DMS79 (cell line): ENCODE measurements at regions not wholly inside any gene's neighbourhood (a gene's known extent, or its start where the extent isn't known, plus 50 kb on each side); places are given as distances from the start of the nearest gene placed in this dataset.
"Not testable (repeated sequence)": the region's sequence is repeated elsewhere in the genome, so short reads cannot be mapped to it uniquely, and the experiment has no call there.

Source experiments
- DNase-seq: peaks from one replicate; lab custom pipeline; 2025; lab: John Stamatoyannopoulos, UW

- no peak for DNase-seq
Measured at GRCh38 chr10:120048391-120048790, 155.9 kb downstream of the SEC23IP start.

GRCh38 chr10:120051671-120052070, 159.1 kb downstream of the SEC23IP start:
- DNase-seq: no peak

GRCh38 chr10:120052964-120053702, 160.6 kb downstream of the SEC23IP start:
- no peak for DNase-seq

DNA sequence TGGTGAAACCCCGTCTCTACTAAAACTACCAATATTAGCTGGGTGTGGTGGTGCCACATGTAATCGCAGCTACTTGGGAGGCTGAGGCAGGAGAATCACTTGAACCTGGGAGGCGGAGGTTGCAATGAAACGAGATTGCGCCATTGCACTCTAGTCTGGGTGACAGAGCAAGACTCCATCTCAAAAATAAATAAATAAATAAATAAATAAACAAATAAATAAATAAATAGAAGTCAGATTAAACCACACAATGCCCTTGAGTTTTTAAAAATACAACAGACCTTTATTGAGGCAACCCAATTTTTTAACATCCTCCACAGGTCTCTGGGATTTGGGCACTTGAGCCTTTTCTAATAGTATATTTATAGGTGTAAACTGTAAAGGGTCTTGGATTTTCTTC, 167.3 kb downstream of the SEC23IP start:
- not testable (repeated sequence) for DNase-seq

DNA sequence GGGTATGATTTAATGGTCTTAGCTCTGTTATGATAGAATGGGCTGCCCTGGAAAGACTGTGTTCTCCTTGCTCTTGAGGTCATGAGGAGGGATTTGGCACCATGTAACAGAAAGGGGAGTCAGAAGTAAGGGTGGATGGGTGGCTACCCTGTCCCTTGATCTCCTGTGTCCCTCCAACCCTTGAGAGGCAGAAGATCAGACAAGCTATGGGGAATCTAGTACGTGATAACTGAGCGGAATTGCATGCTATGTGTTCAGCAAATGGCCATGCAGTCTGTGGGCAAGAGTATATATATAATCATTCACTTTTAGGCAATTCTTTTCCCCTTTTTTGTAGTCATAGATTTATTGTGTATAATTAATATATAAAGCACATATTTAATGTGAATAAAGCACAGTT, 174.9 kb downstream of the SEC23IP start:
- DNase-seq: no peak

- no peak for DNase-seq
Measured at GRCh38 chr10:120069700-120070099, 177.2 kb downstream of the SEC23IP start.

DNA sequence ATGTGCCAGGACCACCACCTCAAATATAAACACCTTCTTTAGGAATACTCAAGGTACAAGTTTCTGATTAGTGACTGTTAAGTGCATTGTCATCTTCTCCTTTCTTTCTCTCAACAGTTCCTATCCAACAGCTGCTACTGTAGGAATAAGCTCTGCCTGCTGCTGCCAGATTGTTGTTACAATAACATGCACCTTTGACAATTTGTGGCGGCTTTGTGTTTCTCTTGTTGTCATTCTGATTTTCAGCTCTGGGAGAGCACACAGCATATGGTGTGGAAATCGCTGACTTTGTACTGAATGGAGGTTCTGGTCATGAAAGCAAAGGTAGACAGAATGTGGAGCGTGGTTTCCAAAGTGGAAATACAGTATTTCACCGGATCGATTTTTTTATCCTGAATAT, 182.8 kb downstream of the SEC23IP start:
- no peak for DNase-seq

DNA sequence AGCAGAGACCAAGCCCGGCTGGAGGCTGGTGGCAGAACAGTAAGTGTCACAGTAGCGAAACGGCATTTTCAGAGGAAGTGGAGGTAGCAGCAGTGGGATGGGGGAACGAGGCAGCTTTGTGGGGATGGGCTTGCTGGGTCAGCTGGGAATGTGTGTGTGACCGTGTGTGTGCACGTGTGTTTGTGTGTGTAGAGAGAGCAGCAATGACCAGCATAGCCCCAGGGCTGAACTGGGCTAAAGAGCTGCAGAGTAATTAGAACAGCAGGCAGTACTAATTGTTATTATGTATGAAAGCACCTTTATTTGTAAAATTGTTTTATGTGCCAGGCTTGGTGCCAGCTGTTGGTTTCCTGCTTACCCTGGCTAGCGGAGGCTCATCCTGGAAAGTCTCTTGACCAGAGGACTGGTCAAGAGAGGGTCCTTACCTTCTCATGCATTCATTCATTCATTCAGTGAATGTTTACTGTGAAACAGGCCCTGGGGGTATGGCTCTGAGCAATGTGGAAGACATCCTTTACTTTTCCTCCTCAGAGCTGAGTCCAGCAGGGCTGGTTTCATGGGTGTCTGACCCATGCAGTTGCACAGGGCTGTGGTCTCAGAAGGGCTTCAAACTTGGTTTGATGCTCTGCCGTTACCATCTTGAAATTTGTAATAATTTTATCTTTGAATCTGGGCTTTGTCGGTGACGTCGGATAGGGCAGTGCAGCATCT, 184.6 kb downstream of the SEC23IP start:
- no peak for DNase-seq

DNA sequence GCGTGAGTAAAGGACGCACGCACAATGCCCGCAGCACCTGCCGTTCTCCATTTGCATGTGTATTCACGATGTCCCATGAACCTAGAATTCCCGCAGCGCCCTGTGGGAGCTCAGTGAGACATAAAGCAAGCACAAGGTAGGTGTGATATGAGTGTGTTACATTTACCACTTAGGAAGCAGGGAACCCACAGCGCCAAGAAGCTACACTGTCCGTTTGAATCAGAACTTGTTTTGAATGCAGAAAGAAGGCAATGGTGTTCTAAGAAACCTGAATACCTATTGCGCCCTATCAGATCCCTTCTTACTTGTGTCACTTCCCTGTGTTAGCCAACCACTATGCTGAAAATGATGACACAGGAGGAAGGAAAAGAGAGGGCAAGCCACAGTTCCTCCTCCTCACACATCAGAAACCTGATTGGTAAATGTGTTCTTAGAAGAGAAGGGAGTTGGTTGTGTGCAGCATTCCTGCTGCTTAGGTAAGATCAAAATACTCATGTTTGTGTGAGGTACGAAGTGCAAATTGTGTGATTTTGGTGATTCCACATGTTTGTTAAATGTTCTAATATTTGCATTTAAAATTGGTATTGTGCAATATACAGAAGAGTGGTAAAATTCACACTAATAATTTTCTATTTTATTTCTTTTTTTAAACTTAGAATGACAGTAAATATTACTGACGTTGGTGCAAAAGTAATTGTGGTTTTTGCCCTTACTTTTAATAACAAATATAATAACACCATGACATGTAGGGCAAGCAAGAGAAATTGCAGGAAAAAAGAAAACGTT, 185.4 kb downstream of the SEC23IP start:
- DNase-seq: peak; percentile 10

DNA sequence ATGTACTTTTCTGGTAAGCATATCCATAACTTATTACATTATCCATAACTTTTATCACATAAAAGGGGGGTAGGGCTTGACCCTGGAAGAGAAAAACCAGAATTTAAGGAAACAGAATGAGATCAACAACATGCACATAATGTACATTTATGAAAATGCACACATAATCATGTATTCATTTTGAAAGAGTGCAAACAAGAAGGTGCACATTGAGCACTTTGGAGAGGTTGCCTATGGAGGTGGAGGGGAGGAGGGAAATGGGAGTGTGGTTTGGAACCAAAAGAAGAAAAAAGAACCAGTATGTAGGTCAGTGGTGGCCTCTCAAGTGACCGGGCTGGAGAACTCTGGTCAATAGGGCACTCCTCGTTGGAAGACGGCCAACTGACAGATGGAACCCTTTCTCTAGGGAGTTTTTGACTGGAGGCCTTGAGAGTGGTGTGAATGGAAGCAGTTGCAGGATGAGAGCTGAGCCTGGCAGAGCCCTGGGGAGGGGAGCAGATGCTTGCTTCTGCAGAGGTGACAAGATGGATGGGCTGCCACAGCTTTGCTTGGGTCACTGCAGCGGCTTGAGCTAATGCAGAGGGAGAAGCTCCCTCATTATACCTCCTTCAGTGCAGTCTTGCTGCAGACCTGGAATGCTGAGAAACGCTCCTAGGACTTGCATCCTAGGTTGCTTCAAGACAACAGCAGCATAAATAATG, 192.7 kb downstream of the SEC23IP start:
- DNase-seq: no peak

DNA sequence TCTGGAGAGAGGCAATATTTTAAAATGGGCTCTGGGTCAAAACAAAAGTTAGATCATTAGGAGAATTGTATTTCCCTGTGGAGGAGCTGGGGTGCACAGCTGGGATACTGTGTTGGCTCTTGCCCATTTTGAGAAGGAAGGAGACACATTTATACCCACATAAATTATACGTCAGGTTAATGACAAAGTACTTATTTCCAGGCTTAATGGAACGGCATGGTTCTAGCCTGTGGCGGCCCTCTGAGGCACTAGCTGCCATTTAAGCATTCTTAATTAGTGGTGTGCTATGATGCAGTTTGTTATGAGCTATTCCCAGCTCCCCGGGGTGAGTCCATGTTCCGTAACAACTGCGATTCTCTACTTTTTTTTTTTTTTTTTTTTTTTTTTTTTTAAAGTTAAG, 193.5 kb downstream of the SEC23IP start:
- DNase-seq: no peak

DNA sequence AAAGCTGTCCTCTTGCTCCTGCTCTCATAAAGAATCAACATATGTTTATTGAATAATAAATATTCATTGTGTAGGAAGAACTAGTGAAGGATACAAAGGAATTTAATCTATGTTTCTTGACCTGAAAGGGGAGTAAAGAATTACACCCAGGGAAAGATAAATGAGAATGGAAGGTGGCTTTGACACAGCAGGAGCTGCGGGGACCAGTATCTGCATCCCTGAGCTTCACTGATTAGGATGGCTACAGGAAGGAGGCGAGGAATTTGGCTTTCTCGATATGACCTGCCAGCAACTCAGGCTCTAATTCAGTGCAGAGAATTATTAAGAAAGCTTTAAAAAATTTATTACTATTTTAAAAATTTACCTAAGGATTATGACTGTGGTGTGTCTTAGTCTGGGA, 194.6 kb downstream of the SEC23IP start:
- DNase-seq: no peak

GRCh38 chr10:120095875-120096274, 203.3 kb downstream of the SEC23IP start:
- no peak for DNase-seq

GRCh38 chr10:120097766-120098165, 205.2 kb downstream of the SEC23IP start:
- DNase-seq: no peak

- DNase-seq: no peak
Measured at GRCh38 chr10:120098232-120098930, 205.9 kb downstream of the SEC23IP start.

DNA sequence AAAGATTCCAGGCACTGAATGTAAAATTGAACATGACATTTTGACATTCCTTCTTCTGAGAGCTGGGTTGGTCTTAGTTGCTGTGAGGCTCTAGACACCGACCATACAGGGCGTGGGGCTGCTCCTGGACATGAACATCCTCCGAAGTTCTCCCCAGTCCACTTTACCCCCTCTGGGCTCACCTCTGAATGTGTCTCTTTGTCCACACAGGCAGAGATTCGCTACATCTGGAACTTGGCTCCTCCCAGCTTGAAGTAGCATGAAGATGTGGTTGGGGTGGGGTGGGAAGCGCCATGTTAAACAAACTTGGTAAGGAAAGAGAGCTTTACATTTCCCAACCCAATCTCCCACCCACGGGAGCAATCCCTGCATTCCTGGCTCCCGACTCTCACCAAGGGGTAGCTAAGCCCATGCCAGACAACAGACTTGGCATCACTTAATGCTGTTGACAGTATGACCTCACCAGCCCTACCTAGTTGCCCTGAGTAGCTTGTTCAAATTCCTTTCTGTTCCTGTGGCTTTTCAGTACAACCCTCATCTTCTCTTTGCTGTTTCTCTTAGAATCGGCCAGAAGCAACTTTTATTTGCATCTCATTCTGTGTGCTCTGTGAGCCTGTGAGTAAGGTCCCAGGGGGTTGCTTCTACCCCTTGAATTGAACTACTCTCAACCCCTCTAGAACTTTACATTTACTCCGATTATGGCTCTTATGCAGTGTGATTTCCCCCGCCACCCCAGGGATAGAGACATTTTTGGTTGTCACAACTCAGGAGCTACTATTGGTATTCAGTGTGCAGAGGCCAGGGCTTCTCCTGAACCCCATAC, 211.4 kb downstream of the SEC23IP start:
- no peak for DNase-seq

GRCh38 chr10:120105001-120105400, 212.5 kb downstream of the SEC23IP start:
- DNase-seq: no peak

GRCh38 chr10:120105492-120105891, 213.0 kb downstream of the SEC23IP start:
- DNase-seq: no peak

DNA sequence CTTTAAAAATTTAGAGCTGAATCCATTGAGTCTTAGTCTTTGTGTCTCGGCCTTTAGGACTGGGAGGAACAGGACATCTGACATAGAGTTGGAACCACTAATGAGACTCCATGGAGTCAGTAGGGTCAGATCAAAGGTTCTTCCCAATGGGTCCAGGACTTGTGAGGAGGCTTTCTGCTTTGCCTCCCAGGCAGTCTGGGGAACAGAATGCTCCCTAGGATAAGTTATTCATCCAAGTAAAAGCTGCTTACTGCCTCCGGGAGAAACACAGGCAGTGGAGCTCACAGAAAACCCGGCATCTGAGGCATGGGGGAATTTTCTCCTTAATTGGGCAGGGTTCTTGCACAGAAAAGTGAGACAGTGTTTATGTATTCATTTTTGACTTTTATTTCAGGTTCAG, 216.4 kb downstream of the SEC23IP start:
- no peak for DNase-seq

DNA sequence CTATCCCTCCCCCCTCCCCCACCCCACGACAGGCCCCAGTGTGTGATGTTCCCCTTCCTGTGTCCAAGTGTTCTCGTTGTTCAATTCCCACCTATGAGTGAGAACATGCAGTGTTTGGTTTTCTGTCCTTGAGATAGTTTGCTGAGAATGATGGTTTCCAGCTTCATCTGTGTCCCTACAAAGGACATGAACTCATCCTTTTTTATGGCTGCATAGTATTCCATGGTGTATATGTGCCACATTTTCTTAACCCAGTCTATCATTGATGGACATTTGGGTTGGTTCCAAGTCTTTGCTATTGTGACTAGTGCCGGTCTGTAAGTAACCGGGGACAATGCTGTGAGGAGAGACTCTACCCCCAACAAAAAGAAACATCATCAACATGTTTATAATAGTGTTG, 217.2 kb downstream of the SEC23IP start:
- DNase-seq: not testable (repeated sequence)

GRCh38 chr10:120110196-120110595, 217.7 kb downstream of the SEC23IP start:
- no peak for DNase-seq
